ENCODE measurements at regions not wholly inside any gene's neighbourhood (a gene's known extent, or its start where the extent isn't known, plus 50 kb on each side); places are given as distances from the start of the nearest gene placed in this dataset.

- H3K4me3 ChIP-seq (IDR thresholded peaks at IDR 0.05; ENCODE audit: insufficient read depth, low read depth, low read length), result no peak overlapping the region
- H3K27me3 ChIP-seq (ENCODE audit: insufficient read depth, low read depth), result no peaks in the 10 kb centered on the region
- H3K4me1 ChIP-seq (ENCODE audit: low read depth, poor library complexity, severe bottlenecking), result no peaks in the 10 kb centered on the region
- no peak overlapping the region for H2AFZ ChIP-seq (ENCODE audit: low read depth)
- no peaks in the 10 kb centered on the region for H3K36me3 ChIP-seq (ENCODE audit: insufficient read depth)
- H3K9ac ChIP-seq, result no peak overlapping the region
- H4K20me1 ChIP-seq (ENCODE audit: insufficient read depth), result no peaks in the 10 kb centered on the region
- no peak overlapping the region for H3K27ac ChIP-seq
- no peak for TF ChIP-seq CTCF (conservative IDR thresholded peaks at IDR 0.05; ENCODE audit: low read depth, low read length)
- no peak overlapping the region for H3K4me2 ChIP-seq
- H3K79me2 ChIP-seq (ENCODE audit: insufficient read depth, low read depth), result no peaks in the 10 kb centered on the region
Observed at GRCh38 chr1:98059620-98060019, 138.8 kb upstream of the DPYD start.

- H3K36me3 ChIP-seq (ENCODE audit: insufficient read depth), result no peaks in the 10 kb centered on the region
- H3K27ac ChIP-seq, result no peak overlapping the region
- no peak for TF ChIP-seq CTCF (conservative IDR thresholded peaks at IDR 0.05; ENCODE audit: low read depth, low read length)
- no peaks in the 10 kb centered on the region for H3K4me1 ChIP-seq (ENCODE audit: low read depth, poor library complexity, severe bottlenecking)
- no peaks in the 10 kb centered on the region for H3K27me3 ChIP-seq (ENCODE audit: insufficient read depth, low read depth)
- no peak overlapping the region for H2AFZ ChIP-seq (ENCODE audit: low read depth)
- no peaks in the 10 kb centered on the region for H3K79me2 ChIP-seq (ENCODE audit: insufficient read depth, low read depth)
- no peak overlapping the region for H3K4me2 ChIP-seq
- no peaks in the 10 kb centered on the region for H4K20me1 ChIP-seq (ENCODE audit: insufficient read depth)
- H3K4me3 ChIP-seq (IDR thresholded peaks at IDR 0.05; ENCODE audit: insufficient read depth, low read depth, low read length), result no peak overlapping the region
- H3K9ac ChIP-seq, result no peak overlapping the region
Observed at GRCh38 chr1:98058676-98059075, 137.8 kb upstream of the DPYD start.

GRCh38 chr1:98057236-98057910 is 136.5 kb upstream of the DPYD start:
- H4K20me1 ChIP-seq (ENCODE audit: insufficient read depth), result no peaks in the 10 kb centered on the region
- no peak overlapping the region for H3K4me2 ChIP-seq
- H2AFZ ChIP-seq (ENCODE audit: low read depth), result no peak overlapping the region
- no peaks in the 10 kb centered on the region for H3K27me3 ChIP-seq (ENCODE audit: insufficient read depth, low read depth)
- no peak overlapping the region for H3K27ac ChIP-seq
- H3K79me2 ChIP-seq (ENCODE audit: insufficient read depth, low read depth), result no peaks in the 10 kb centered on the region
- no peak overlapping the region for H3K4me3 ChIP-seq (IDR thresholded peaks at IDR 0.05; ENCODE audit: insufficient read depth, low read depth, low read length)
- H3K36me3 ChIP-seq (ENCODE audit: insufficient read depth), result no peaks in the 10 kb centered on the region
- TF ChIP-seq CTCF (conservative IDR thresholded peaks at IDR 0.05; ENCODE audit: low read depth, low read length), result no peak
- H3K4me1 ChIP-seq (ENCODE audit: low read depth, poor library complexity, severe bottlenecking), result no peaks in the 10 kb centered on the region
- H3K9ac ChIP-seq, result no peak overlapping the region

- H4K20me1 ChIP-seq (ENCODE audit: insufficient read depth), result no peaks in the 10 kb centered on the region
- H3K27me3 ChIP-seq (ENCODE audit: insufficient read depth, low read depth), result no peaks in the 10 kb centered on the region
- H3K4me2 ChIP-seq, result no peak overlapping the region
- no peak overlapping the region for H3K4me3 ChIP-seq (IDR thresholded peaks at IDR 0.05; ENCODE audit: insufficient read depth, low read depth, low read length)
- no peak overlapping the region for H2AFZ ChIP-seq (ENCODE audit: low read depth)
- no peaks in the 10 kb centered on the region for H3K4me1 ChIP-seq (ENCODE audit: low read depth, poor library complexity, severe bottlenecking)
- no peaks in the 10 kb centered on the region for H3K36me3 ChIP-seq (ENCODE audit: insufficient read depth)
- no peak overlapping the region for H3K27ac ChIP-seq
- no peak for TF ChIP-seq CTCF (conservative IDR thresholded peaks at IDR 0.05; ENCODE audit: low read depth, low read length)
- H3K9ac ChIP-seq, result no peak overlapping the region
- H3K79me2 ChIP-seq (ENCODE audit: insufficient read depth, low read depth), result no peaks in the 10 kb centered on the region
Observed at GRCh38 chr1:98056781-98057180, 135.9 kb upstream of the DPYD start.

Data from KMS-11 (cell line).